GM19438 (cell line): ENCODE measurements at regions not wholly inside any gene's neighbourhood (a gene's known extent, or its start where the extent isn't known, plus 50 kb on each side); places are given as distances from the start of the nearest gene placed in this dataset.

Experiments used
- ATAC-seq: cut with Tn5 transposase; IDR thresholded peaks from one replicate; pipeline ENCODE4 v1.9.1; 2021; ENCODE audit warnings: low read depth; ENCODE audit not compliant: unreplicated experiment

GRCh38 chr3:124393340-124393739 is 336.9 kb upstream of the UMPS start:
- ATAC-seq: no peak

- ATAC-seq: no peak
These were observed 335.1 kb upstream of the UMPS start for GRCh38 chr3:124395162-124395561.

- no peak for ATAC-seq
These were observed 334.5 kb upstream of the UMPS start for GRCh38 chr3:124395584-124396338.

GRCh38 chr3:124396339-124396950 is 333.8 kb upstream of the UMPS start:
- ATAC-seq: no peak

GRCh38 chr3:124397088-124397487 is 333.2 kb upstream of the UMPS start:
- ATAC-seq: no peak

- no peak for ATAC-seq
These were observed 331.7 kb upstream of the UMPS start for GRCh38 chr3:124398594-124398993.

- ATAC-seq: no peak
These were observed 328.4 kb upstream of the UMPS start for GRCh38 chr3:124401843-124402242.

GRCh38 chr3:124402791-124403190 is 327.5 kb upstream of the UMPS start:
- ATAC-seq: no peak

- ATAC-seq: no peak
These were observed 325.6 kb upstream of the UMPS start for GRCh38 chr3:124404621-124405020.

GRCh38 chr3:124407260-124407659 is 323.0 kb upstream of the UMPS start:
- ATAC-seq: no peak

- no peak for ATAC-seq
These were observed 320.5 kb upstream of the UMPS start for GRCh38 chr3:124409650-124410275.

- no peak for ATAC-seq
These were observed 319.8 kb upstream of the UMPS start for GRCh38 chr3:124410471-124410870.

GRCh38 chr3:124411728-124412127 is 318.5 kb upstream of the UMPS start:
- ATAC-seq: no peak

- ATAC-seq: no peak
These were observed 317.6 kb upstream of the UMPS start for GRCh38 chr3:124412644-124413043.

GRCh38 chr3:124413393-124413792 is 316.9 kb upstream of the UMPS start:
- ATAC-seq: no peak

GRCh38 chr3:124413989-124414598 is 316.2 kb upstream of the UMPS start:
- no peak for ATAC-seq

GRCh38 chr3:124415446-124415960 is 314.7 kb upstream of the UMPS start:
- no peak for ATAC-seq

- ATAC-seq: no peak
These were observed 310.9 kb upstream of the UMPS start for GRCh38 chr3:124419303-124419702.

GRCh38 chr3:124420392-124420791 is 309.9 kb upstream of the UMPS start:
- no peak for ATAC-seq

GRCh38 chr3:124422805-124423204 is 307.4 kb upstream of the UMPS start:
- ATAC-seq: no peak

- no peak for ATAC-seq
These were observed 305.9 kb upstream of the UMPS start for GRCh38 chr3:124424396-124424795.
